ENCODE measurements at regions not wholly inside any gene's neighbourhood (a gene's known extent, or its start where the extent isn't known, plus 50 kb on each side); places are given as distances from the start of the nearest gene placed in this dataset.

- FAIRE-seq (no peak), DNase-seq (ENCODE audit: extremely low spot score, insufficient read length, low read depth) (no peak)
Measured at GRCh38 chr10:8962249-8962648, 907.8 kb downstream of the GATA3 start.

GRCh38 chr10:8967061-8967460 is 912.6 kb downstream of the GATA3 start:
- DNase-seq (ENCODE audit: extremely low spot score, insufficient read length, low read depth), result no peak
- no peak for FAIRE-seq

- FAIRE-seq, result no peak
- DNase-seq (ENCODE audit: extremely low spot score, insufficient read length, low read depth), result no peak
Measured at GRCh38 chr10:8969853-8970252, 915.4 kb downstream of the GATA3 start.

GRCh38 chr10:8975535-8975934 is 921.0 kb downstream of the GATA3 start:
- DNase-seq (ENCODE audit: extremely low spot score, insufficient read length, low read depth), result no peak
- no peak for FAIRE-seq

GRCh38 chr10:8978100-8978499 is 923.6 kb downstream of the GATA3 start:
- no peak for FAIRE-seq
- DNase-seq (ENCODE audit: extremely low spot score, insufficient read length, low read depth), result no peak

- DNase-seq (ENCODE audit: extremely low spot score, insufficient read length, low read depth) (no peak), FAIRE-seq (no peak)
Measured at GRCh38 chr10:8979976-8980375, 925.5 kb downstream of the GATA3 start.

GRCh38 chr10:8981277-8981676 is 926.8 kb downstream of the GATA3 start:
- FAIRE-seq (no peak), DNase-seq (ENCODE audit: extremely low spot score, insufficient read length, low read depth) (no peak)

- FAIRE-seq (no peak), DNase-seq (ENCODE audit: extremely low spot score, insufficient read length, low read depth) (no peak)
Measured at GRCh38 chr10:8985651-8986050, 931.2 kb downstream of the GATA3 start.

GRCh38 chr10:8986975-8987374 is 932.5 kb downstream of the GATA3 start:
- FAIRE-seq (no peak), DNase-seq (ENCODE audit: extremely low spot score, insufficient read length, low read depth) (no peak)

- no peak for FAIRE-seq
- DNase-seq (ENCODE audit: extremely low spot score, insufficient read length, low read depth), result no peak
Measured at GRCh38 chr10:8987712-8988111, 933.2 kb downstream of the GATA3 start.

GRCh38 chr10:8990280-8990987 is 935.9 kb downstream of the GATA3 start:
- FAIRE-seq (no peak), DNase-seq (ENCODE audit: extremely low spot score, insufficient read length, low read depth) (no peak)

GRCh38 chr10:8992009-8992408 is 937.5 kb downstream of the GATA3 start:
- DNase-seq (ENCODE audit: extremely low spot score, insufficient read length, low read depth) (no peak), FAIRE-seq (no peak)

- DNase-seq (ENCODE audit: extremely low spot score, insufficient read length, low read depth) (no peak), FAIRE-seq (no peak)
Measured at GRCh38 chr10:8993864-8994263, 939.4 kb downstream of the GATA3 start.

GRCh38 chr10:8998751-8999150 is 944.3 kb downstream of the GATA3 start:
- DNase-seq (ENCODE audit: extremely low spot score, insufficient read length, low read depth) (no peak), FAIRE-seq (no peak)

- FAIRE-seq, result no peak
- no peak for DNase-seq (ENCODE audit: extremely low spot score, insufficient read length, low read depth)
Measured at GRCh38 chr10:9003122-9003521, 948.6 kb downstream of the GATA3 start.

- DNase-seq (ENCODE audit: extremely low spot score, insufficient read length, low read depth) (no peak), FAIRE-seq (no peak)
Measured at GRCh38 chr10:9004736-9005135, 950.2 kb downstream of the GATA3 start.

- DNase-seq (ENCODE audit: extremely low spot score, insufficient read length, low read depth) (no peak), FAIRE-seq (no peak)
Measured at GRCh38 chr10:9009505-9009904, 955.0 kb downstream of the GATA3 start.

GRCh38 chr10:9010093-9010492 is 955.6 kb downstream of the GATA3 start:
- no peak for FAIRE-seq

GRCh38 chr10:9010931-9011670 is 956.6 kb downstream of the GATA3 start:
- FAIRE-seq (no peak), DNase-seq (ENCODE audit: extremely low spot score, insufficient read length, low read depth) (no peak)

More at GRCh38 chr10:9010093-9010492, 955.6 kb downstream of the GATA3 start:
- DNase-seq (ENCODE audit: extremely low spot score, insufficient read length, low read depth), result no peak

- FAIRE-seq, result no peak
- no peak for DNase-seq (ENCODE audit: extremely low spot score, insufficient read length, low read depth)
Measured at GRCh38 chr10:9012312-9012711, 957.8 kb downstream of the GATA3 start.

- FAIRE-seq (no peak), DNase-seq (ENCODE audit: extremely low spot score, insufficient read length, low read depth) (no peak)
Measured at GRCh38 chr10:9015005-9015404, 960.5 kb downstream of the GATA3 start.

GRCh38 chr10:9015447-9015846 is 961.0 kb downstream of the GATA3 start:
- no peak for DNase-seq (ENCODE audit: extremely low spot score, insufficient read length, low read depth)
- FAIRE-seq, result no peak

Data from GM18507 (cell line).